WERI-Rb-1 (cell line): ENCODE measurements at regions not wholly inside any gene's neighbourhood (a gene's known extent, or its start where the extent isn't known, plus 50 kb on each side); places are given as distances from the start of the nearest gene placed in this dataset.

Experiments
- DNase-seq: peaks from one replicate; pipeline ENCODE4 v3.0.0-alpha.2; 2020
- H3K27ac ChIP-seq: fragments of 250-450 bp; sonication (Bioruptor Pico); 2 replicates; pipeline ENCODE4 v1.5.1; 2020; ENCODE audit warnings: mild to moderate bottlenecking, moderate library complexity
- H3K27me3 ChIP-seq: fragments of 250-450 bp; sonication (Bioruptor Pico); 2 replicates; pipeline ENCODE4 v1.5.1; 2021; ENCODE audit warnings: mild to moderate bottlenecking, low read depth, moderate library complexity; ENCODE audit not compliant: insufficient read depth, severe bottlenecking
- H3K36me3 ChIP-seq: fragments of 250-450 bp; sonication (Bioruptor Pico); 2 replicates; pipeline ENCODE4 v1.5.1; 2020; ENCODE audit warnings: mild to moderate bottlenecking, moderate library complexity
- H3K4me3 ChIP-seq: 2 replicates; pipeline ENCODE4 v1.5.1; 2011; ENCODE audit warnings: low read depth, mild to moderate bottlenecking, control low read depth, low read length
- H3K9me3 ChIP-seq: fragments of 250-450 bp; sonication (Bioruptor Pico); 2 replicates; pipeline ENCODE4 v1.5.1; 2021; ENCODE audit warnings: mild to moderate bottlenecking, moderate library complexity; ENCODE audit not compliant: severe bottlenecking
- CTCF ChIP-seq: IDR thresholded peaks from 2 replicates; pipeline ENCODE4 v1.5.1; 2011; ENCODE audit warnings: low read depth, mild to moderate bottlenecking, control low read depth, inconsistent platforms, low read length

- Histone ChIP-seq H3K4me3 (no peak overlapping the region), H3K27me3 (no peaks in the 10 kb centered on the region), H3K27ac (no peak overlapping the region), H3K36me3 (no peaks in the 10 kb centered on the region), H3K9me3 (no peaks in the 10 kb centered on the region)
- no peak for TF ChIP-seq CTCF
- no peak for DNase-seq
Measured at GRCh38 chr3:150030841-150031240, 60.1 kb upstream of the PFN2 start.

GRCh38 chr3:150023239-150023636 is 52.5 kb upstream of the PFN2 start:
- H3K4me3 ChIP-seq = no peak overlapping the region
- DNase-seq = no peak
- H3K27me3 ChIP-seq = no peaks in the 10 kb centered on the region
- no peaks in the 10 kb centered on the region for H3K9me3 ChIP-seq
- H3K36me3 ChIP-seq = no peaks in the 10 kb centered on the region
- no peak for TF ChIP-seq CTCF
- no peak overlapping the region for H3K27ac ChIP-seq

- H3K27ac ChIP-seq = no peak overlapping the region
- no peak for DNase-seq
- H3K9me3 ChIP-seq = no peaks in the 10 kb centered on the region
- TF ChIP-seq CTCF = no peak
- no peaks in the 10 kb centered on the region for H3K27me3 ChIP-seq
- H3K4me3 ChIP-seq = no peak overlapping the region
- no peaks in the 10 kb centered on the region for H3K36me3 ChIP-seq
Measured at GRCh38 chr3:150022381-150023238, 51.9 kb upstream of the PFN2 start.

- H3K4me3 ChIP-seq = no peak overlapping the region
- H3K27me3 ChIP-seq = no peaks in the 10 kb centered on the region
- no peaks in the 10 kb centered on the region for H3K9me3 ChIP-seq
- no peak for DNase-seq
- TF ChIP-seq CTCF = no peak
- no peaks in the 10 kb centered on the region for H3K36me3 ChIP-seq
- no peak overlapping the region for H3K27ac ChIP-seq
Measured at GRCh38 chr3:150020527-150020926, 49.8 kb upstream of the PFN2 start.
